Stimulated activated CD4-positive, alpha-beta T cell treated with anti-CD3 and anti-CD28 coated beads, Interleukin-12 subunit alpha, Interleukin-12 subunit beta, amount 100 ng/mL, for 4 hours (primary cell): ENCODE measurements at regions not wholly inside any gene's neighbourhood (a gene's known extent, or its start where the extent isn't known, plus 50 kb on each side); places are given as distances from the start of the nearest gene placed in this dataset.

ENCODE experiments used
- DNase-seq: peaks from one replicate; pipeline ENCODE4 v3.0.0-alpha.2; 2020

GRCh38 chr2:234834228-234834923 is 117.4 kb upstream of the SH3BP4 start:
- DNase-seq: no peak

GRCh38 chr2:234830853-234831252 is 121.0 kb upstream of the SH3BP4 start:
- no peak for DNase-seq

- no peak for DNase-seq
These were observed 122.8 kb upstream of the SH3BP4 start for GRCh38 chr2:234829074-234829455.

- no peak for DNase-seq
These were observed 123.3 kb upstream of the SH3BP4 start for GRCh38 chr2:234828382-234829073.

- DNase-seq: no peak
These were observed 124.5 kb upstream of the SH3BP4 start for GRCh38 chr2:234827096-234827860.

GRCh38 chr2:234826681-234827080 is 125.1 kb upstream of the SH3BP4 start:
- DNase-seq: no peak

- no peak for DNase-seq
These were observed 126.2 kb upstream of the SH3BP4 start for GRCh38 chr2:234825616-234826015.

- no peak for DNase-seq
These were observed 127.9 kb upstream of the SH3BP4 start for GRCh38 chr2:234823877-234824376.

GRCh38 chr2:234823196-234823876 is 128.5 kb upstream of the SH3BP4 start:
- DNase-seq: no peak

GRCh38 chr2:234821946-234822475 is 129.8 kb upstream of the SH3BP4 start:
- no peak for DNase-seq

GRCh38 chr2:234818937-234819336 is 132.9 kb upstream of the SH3BP4 start:
- DNase-seq: no peak

- no peak for DNase-seq
These were observed 135.3 kb upstream of the SH3BP4 start for GRCh38 chr2:234816491-234816890.

- DNase-seq: no peak
These were observed 135.8 kb upstream of the SH3BP4 start for GRCh38 chr2:234816056-234816455.

GRCh38 chr2:234814374-234814773 is 137.4 kb upstream of the SH3BP4 start:
- no peak for DNase-seq

- DNase-seq: no peak
These were observed 139.0 kb upstream of the SH3BP4 start for GRCh38 chr2:234812851-234813250.

GRCh38 chr2:234808907-234809306 is 142.9 kb upstream of the SH3BP4 start:
- DNase-seq: no peak

GRCh38 chr2:234806818-234807217 is 145.0 kb upstream of the SH3BP4 start:
- DNase-seq: no peak

- DNase-seq: no peak
These were observed 146.0 kb upstream of the SH3BP4 start for GRCh38 chr2:234805836-234806235.

- no peak for DNase-seq
These were observed 147.1 kb upstream of the SH3BP4 start for GRCh38 chr2:234804704-234805103.

- DNase-seq: no peak
These were observed 149.0 kb upstream of the SH3BP4 start for GRCh38 chr2:234802845-234803171.

- DNase-seq: no peak
These were observed 149.6 kb upstream of the SH3BP4 start for GRCh38 chr2:234802071-234802844.

GRCh38 chr2:234797566-234798250 is 154.1 kb upstream of the SH3BP4 start:
- DNase-seq: no peak
